Lung (tissue), 11 donors: ENCODE measurements at regions not wholly inside any gene's neighbourhood (a gene's known extent, or its start where the extent isn't known, plus 50 kb on each side); places are given as distances from the start of the nearest gene placed in this dataset.
"Not testable (repeated sequence)": the region's sequence is repeated elsewhere in the genome, so short reads cannot be mapped to it uniquely, and the experiment has no call there.

Experiments
- ATAC-seq: fragments of 200-7000 bp; cut with Tn5 transposase; one replicate; pipeline ENCODE4 v1.9.1; 2020; ENCODE audit warnings: moderate number of reproducible peaks; ENCODE audit not compliant: insufficient read depth, low FRiP score
- DNase-seq, 3 donors: peaks; one replicate each; pipeline ENCODE4 v3.0.0-alpha.2; 2013 to 2017
- H3K27ac ChIP-seq, 2 donors: one replicate each; pipeline ENCODE4 v1.5.1; 2013; ENCODE audit warnings: mild to moderate bottlenecking in 2 of 2, moderate library complexity in 2 of 2, control low read depth in 1 of 2, inconsistent platforms in 1 of 2, low read depth in 1 of 2, low read length in 1 of 2
- H3K27me3 ChIP-seq, 3 donors: one replicate each; pipeline ENCODE4 v1.5.1; 2013; ENCODE audit warnings: low read length in 2 of 3; ENCODE audit not compliant: control insufficient read depth in 3 of 3, insufficient read depth in 3 of 3
- H3K36me3 ChIP-seq, 4 donors: one replicate each; pipeline ENCODE4 v1.5.1; 2013; ENCODE audit warnings: low read length in 4 of 4, mild to moderate bottlenecking in 1 of 4, moderate library complexity in 1 of 4; ENCODE audit not compliant: control insufficient read depth in 4 of 4, insufficient read depth in 4 of 4
- H3K4me1 ChIP-seq, 5 donors: one replicate each; pipeline ENCODE4 v1.5.1; 2013; ENCODE audit warnings: low read length in 5 of 5, mild to moderate bottlenecking in 2 of 5, moderate library complexity in 1 of 5; ENCODE audit not compliant: control insufficient read depth in 5 of 5, insufficient read depth in 5 of 5
- H3K4me3 ChIP-seq: one replicate; pipeline ENCODE4 v1.5.1; 2013; ENCODE audit warnings: mild to moderate bottlenecking, control low read depth, moderate library complexity
- H3K9ac ChIP-seq, 2 donors: one replicate each; pipeline ENCODE4 v1.5.1; 2013; ENCODE audit warnings: low read length in 2 of 2, control low read depth in 1 of 2; ENCODE audit not compliant: insufficient read depth in 1 of 2
- H3K9me3 ChIP-seq, 4 donors: one replicate each; pipeline ENCODE4 v1.5.1; 2013; ENCODE audit warnings: low read length in 3 of 4, mild to moderate bottlenecking in 1 of 4, moderate library complexity in 1 of 4; ENCODE audit not compliant: control insufficient read depth in 4 of 4, insufficient read depth in 3 of 4
- WGBS, 2 donors: extraction: QIAGEN DNeasy Blood & Tissue Kit; methylation state at CpG; one replicate each; pipeline ENCODE4 v1.1.7; 2013; 5-methylcytosine and 5-hydroxymethylcytosine counted together
- TF ChIP-seq, protein P1 (sequence below): IDR thresholded peaks from 2 replicates; pipeline ENCODE4 v1.5.1; 2012; ENCODE audit warnings: mild to moderate bottlenecking; ENCODE audit errors: control extremely low read depth, extremely low read depth
- donor health status: control.
- donor health status: control.
- donor health status: Bipolar disorder and iron deficiency.
- donor health status: healthy.
- donor health status: DM: yes; HTN: yes; CAD: no.

GRCh38 chrX:1860936-1861594, 246.2 kb downstream of the ASMT start:
- no peaks in the 10 kb centered on the region for H3K4me1 ChIP-seq
- no peak for DNase-seq
- TF ChIP-seq, protein P1, sequence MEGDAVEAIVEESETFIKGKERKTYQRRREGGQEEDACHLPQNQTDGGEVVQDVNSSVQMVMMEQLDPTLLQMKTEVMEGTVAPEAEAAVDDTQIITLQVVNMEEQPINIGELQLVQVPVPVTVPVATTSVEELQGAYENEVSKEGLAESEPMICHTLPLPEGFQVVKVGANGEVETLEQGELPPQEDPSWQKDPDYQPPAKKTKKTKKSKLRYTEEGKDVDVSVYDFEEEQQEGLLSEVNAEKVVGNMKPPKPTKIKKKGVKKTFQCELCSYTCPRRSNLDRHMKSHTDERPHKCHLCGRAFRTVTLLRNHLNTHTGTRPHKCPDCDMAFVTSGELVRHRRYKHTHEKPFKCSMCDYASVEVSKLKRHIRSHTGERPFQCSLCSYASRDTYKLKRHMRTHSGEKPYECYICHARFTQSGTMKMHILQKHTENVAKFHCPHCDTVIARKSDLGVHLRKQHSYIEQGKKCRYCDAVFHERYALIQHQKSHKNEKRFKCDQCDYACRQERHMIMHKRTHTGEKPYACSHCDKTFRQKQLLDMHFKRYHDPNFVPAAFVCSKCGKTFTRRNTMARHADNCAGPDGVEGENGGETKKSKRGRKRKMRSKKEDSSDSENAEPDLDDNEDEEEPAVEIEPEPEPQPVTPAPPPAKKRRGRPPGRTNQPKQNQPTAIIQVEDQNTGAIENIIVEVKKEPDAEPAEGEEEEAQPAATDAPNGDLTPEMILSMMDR: no peak
- peaks cover 0 to 3% (median 0%) of the 10 kb centered on the region in 3 donors for H3K27me3 ChIP-seq
- WGBS, 2 donors: 68 to 82% methylated on average over 18 of the region's 18 CpGs
- H3K27ac ChIP-seq: no peak overlapping the region
- H3K9ac ChIP-seq: no peak overlapping the region
- H3K4me3 ChIP-seq: no peak overlapping the region
- H3K36me3 ChIP-seq: no peaks in the 10 kb centered on the region
- ATAC-seq: no peak
- peaks cover 0 to 12% (median 0%) of the 10 kb centered on the region in 4 donors for H3K9me3 ChIP-seq

DNA sequence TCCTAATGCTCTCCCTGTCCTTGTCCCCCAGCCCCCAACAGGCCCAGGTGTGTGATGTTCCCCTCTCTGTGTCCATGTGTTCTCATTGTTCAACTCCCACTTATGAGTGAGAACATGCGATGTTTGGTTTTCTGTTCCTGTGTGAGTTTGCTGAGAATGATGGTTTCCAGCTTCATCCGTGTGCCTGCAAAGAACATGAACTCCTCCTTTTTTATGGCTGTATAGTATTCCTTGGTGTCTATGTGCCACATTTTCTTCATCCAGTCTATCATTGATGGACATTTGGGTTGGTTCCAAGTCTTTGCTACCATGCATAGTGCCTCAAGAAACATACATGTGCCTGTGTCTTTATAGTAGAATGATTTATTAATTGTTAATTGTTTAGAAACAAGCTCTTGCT, 249.1 kb downstream of the ASMT start:
- H3K9me3 ChIP-seq, H3K27ac ChIP-seq, DNase-seq, H3K4me3 ChIP-seq, H3K36me3 ChIP-seq, H3K27me3 ChIP-seq, H3K9ac ChIP-seq, H3K4me1 ChIP-seq, ATAC-seq: not testable (repeated sequence)
- WGBS, 2 donors: 93 to 96% methylated on average over 2 of the region's 2 CpGs

GRCh38 chrX:1870421-1870820, 255.6 kb downstream of the ASMT start:
- DNase-seq: no peak
- Histone ChIP-seq H3K27me3 (no peaks in the 10 kb centered on the region), H3K9me3 (peaks cover 0 to 3% (median 1%) of the 10 kb centered on the region in 4 donors), H3K27ac (no peak overlapping the region), H3K4me1 (no peaks in the 10 kb centered on the region), H3K36me3 (no peaks in the 10 kb centered on the region), H3K9ac (no peak overlapping the region), H3K4me3 (no peak overlapping the region)
- TF ChIP-seq, protein P1: no peak
- no peak for ATAC-seq
- 33 to 47% methylated on average over 4 of the region's 4 CpGs for WGBS, 2 donors

DNA sequence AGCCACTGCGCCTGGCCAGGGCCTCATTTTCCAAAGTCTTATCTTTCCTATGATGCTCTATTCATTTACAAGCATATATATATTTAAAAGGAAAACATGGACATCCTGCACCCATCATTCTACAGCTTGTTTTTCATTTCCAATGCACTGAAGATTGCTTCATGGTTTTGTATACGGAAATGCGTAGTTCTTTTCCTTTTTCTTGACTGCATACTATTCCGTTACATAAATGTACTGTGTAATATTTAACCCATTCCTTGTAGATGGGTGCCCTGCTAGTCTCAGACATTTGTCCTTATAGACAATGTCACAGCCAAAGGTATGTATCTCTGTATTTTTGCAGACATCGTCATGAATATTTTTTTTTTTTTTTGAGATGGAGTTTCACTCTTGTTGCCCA, 257.0 kb downstream of the ASMT start:
- Histone ChIP-seq H3K9me3 (peaks cover 0 to 3% (median 0%) of the 10 kb centered on the region in 4 donors), H3K9ac (no peak overlapping the region), H3K27ac (no peak overlapping the region), H3K27me3 (no peaks in the 10 kb centered on the region), H3K36me3 (no peaks in the 10 kb centered on the region), H3K4me3 (no peak overlapping the region), H3K4me1 (no peaks in the 10 kb centered on the region)
- DNase-seq: no peak
- TF ChIP-seq, protein P1: no peak
- no peak for ATAC-seq
- WGBS, 2 donors: 96 to 98% methylated on average over 5 of the region's 5 CpGs
